ENCODE measurements at regions not wholly inside any gene's neighbourhood (a gene's known extent, or its start where the extent isn't known, plus 50 kb on each side); places are given as distances from the start of the nearest gene placed in this dataset.

DNA sequence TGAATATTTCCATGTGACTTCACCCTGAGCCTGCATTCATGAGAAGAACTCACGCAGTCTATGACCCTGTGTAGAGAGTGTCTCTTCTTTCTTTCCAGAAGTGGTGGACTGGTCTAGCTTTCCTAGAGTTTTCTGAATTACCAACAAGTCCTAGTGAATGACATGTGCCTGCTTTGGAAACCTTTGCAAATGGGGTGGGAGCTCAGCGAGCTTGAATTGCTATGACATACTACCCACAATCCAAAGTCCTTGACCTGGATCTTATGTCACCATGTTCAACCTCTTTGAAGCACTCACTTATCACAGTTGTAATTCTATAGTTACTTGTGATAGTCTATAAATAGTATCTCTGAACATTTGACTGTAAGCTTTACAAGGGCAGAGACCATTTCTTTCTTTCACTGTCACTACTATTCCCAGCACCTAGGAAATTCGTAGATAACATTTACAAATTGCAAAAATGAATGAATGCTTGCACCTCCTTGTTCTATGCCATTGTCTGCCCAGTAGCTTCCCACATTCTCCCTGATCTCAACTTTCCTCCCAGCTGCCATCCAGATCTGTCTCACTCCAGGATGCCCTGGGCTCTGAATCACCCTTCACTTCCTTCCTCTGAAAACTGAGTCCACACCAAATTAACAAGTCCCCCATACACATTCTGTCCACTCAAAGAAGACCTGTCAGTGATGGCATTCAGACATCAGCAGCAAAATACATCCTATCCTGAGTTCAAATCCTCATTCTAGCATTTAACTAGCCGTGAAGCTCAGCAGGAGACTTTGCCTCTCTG, 201.9 kb upstream of the SESN3 start:
- TF ChIP-seq POLR2AphosphoS5 (IDR thresholded peaks at IDR 0.05; ENCODE audit: borderline replicate concordance, low read depth, low read length), result no peak
- no peak for TF ChIP-seq EZH2 (IDR thresholded peaks at IDR 0.05)

Measured in SK-N-MC (cell line).